Hepatocyte (in vitro differentiated cells): ENCODE measurements at regions not wholly inside any gene's neighbourhood (a gene's known extent, or its start where the extent isn't known, plus 50 kb on each side); places are given as distances from the start of the nearest gene placed in this dataset.

Experiments
- EZH2phosphoT487 ChIP-seq: fragments of 200-600 bp; sonication (generic); IDR thresholded peaks from one replicate; pipeline ENCODE4 v1.6.1; 2018; ENCODE audit warnings: antibody characterized with exemption, mild to moderate bottlenecking, low read depth, moderate library complexity; ENCODE audit not compliant: unreplicated experiment, severe bottlenecking
- TF ChIP-seq, protein P1 (sequence below): fragments of 200-600 bp; sonication (generic); IDR thresholded peaks from 2 replicates; pipeline ENCODE4 v1.5.1; 2016; ENCODE audit warnings: antibody characterized with exemption, mild to moderate bottlenecking; ENCODE audit not compliant: poor library complexity

DNA sequence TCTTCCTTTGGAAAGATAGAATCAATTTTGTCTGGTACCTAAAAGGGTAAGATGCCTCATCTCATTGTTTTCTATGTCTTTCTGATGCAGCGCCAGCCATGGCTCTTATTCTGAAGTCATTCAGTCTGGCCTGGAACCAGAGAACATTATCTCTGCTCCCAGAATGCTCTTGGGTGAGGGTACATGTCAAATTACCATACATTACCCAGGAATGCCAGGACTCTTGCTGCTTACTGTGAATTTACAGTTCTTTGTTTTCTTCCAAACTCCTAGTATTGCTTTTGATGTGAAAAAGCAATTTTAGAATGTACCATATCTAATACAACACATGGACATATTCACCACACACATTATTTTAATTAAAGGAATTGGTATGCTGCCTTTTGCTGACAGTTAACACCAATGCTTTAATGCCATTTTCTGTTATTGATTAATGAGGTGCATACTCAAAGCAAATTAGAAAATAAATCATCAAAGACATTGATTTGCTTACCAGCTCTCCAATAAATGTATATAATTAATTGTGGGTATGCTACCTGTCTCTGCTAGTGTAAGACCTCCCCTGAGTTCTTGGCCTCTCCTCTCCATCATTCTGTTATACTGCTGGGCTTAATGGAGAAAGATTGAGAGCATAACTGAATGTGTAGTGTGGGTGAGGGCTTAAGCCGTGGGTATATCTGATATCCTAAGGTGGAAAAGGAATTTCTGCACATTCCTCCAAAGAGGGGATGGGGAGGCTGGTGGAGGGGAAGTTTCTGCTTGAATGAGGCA, 337.7 kb downstream of the C12orf75 start:
- TF ChIP-seq, protein P1, sequence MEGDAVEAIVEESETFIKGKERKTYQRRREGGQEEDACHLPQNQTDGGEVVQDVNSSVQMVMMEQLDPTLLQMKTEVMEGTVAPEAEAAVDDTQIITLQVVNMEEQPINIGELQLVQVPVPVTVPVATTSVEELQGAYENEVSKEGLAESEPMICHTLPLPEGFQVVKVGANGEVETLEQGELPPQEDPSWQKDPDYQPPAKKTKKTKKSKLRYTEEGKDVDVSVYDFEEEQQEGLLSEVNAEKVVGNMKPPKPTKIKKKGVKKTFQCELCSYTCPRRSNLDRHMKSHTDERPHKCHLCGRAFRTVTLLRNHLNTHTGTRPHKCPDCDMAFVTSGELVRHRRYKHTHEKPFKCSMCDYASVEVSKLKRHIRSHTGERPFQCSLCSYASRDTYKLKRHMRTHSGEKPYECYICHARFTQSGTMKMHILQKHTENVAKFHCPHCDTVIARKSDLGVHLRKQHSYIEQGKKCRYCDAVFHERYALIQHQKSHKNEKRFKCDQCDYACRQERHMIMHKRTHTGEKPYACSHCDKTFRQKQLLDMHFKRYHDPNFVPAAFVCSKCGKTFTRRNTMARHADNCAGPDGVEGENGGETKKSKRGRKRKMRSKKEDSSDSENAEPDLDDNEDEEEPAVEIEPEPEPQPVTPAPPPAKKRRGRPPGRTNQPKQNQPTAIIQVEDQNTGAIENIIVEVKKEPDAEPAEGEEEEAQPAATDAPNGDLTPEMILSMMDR = no peak
- no peak for TF ChIP-seq EZH2phosphoT487
